Stomach smooth muscle (tissue), 2 donors: ENCODE measurements at regions not wholly inside any gene's neighbourhood (a gene's known extent, or its start where the extent isn't known, plus 50 kb on each side); places are given as distances from the start of the nearest gene placed in this dataset.
"Not testable (repeated sequence)": the region's sequence is repeated elsewhere in the genome, so short reads cannot be mapped to it uniquely, and the experiment has no call there.

Source experiments
- H3K27ac ChIP-seq: one replicate; pipeline ENCODE4 v1.7.0; 2013; ENCODE audit warnings: mild to moderate bottlenecking, low read length, inconsistent platforms
- H3K27me3 ChIP-seq, 2 donors: one replicate each; pipeline ENCODE4 v1.7.0; 2013; ENCODE audit warnings: low read length in 2 of 2; ENCODE audit not compliant: insufficient read depth in 2 of 2, control insufficient read depth in 1 of 2
- H3K36me3 ChIP-seq, 2 donors: one replicate each; pipeline ENCODE4 v1.7.0; 2013; ENCODE audit warnings: low read length in 2 of 2; ENCODE audit not compliant: control insufficient read depth in 2 of 2, insufficient read depth in 2 of 2
- H3K4me1 ChIP-seq: one replicate; pipeline ENCODE4 v1.7.0; 2013; ENCODE audit warnings: low read length; ENCODE audit not compliant: control insufficient read depth, insufficient read depth
- H3K4me3 ChIP-seq, 2 donors: one replicate each; pipeline ENCODE4 v1.7.0; 2013; ENCODE audit warnings: low read length in 2 of 2
- H3K9ac ChIP-seq, 2 donors: one replicate each; pipeline ENCODE4 v1.7.0; 2013; ENCODE audit warnings: low read length in 2 of 2, mild to moderate bottlenecking in 1 of 2
- H3K9me3 ChIP-seq, 2 donors: one replicate each; pipeline ENCODE4 v1.7.0; 2013; ENCODE audit warnings: low read length in 2 of 2; ENCODE audit not compliant: control insufficient read depth in 2 of 2
- donor health status: healthy.
- donor health status: Pancreatic carcinoma.

- no peak overlapping the region for H3K27ac ChIP-seq
- no peak overlapping the region for H3K4me3 ChIP-seq
- H3K27me3 ChIP-seq = no peaks in the 10 kb centered on the region
- no peaks in the 10 kb centered on the region for H3K9me3 ChIP-seq
- H3K36me3 ChIP-seq = no peaks in the 10 kb centered on the region
- no peaks in the 10 kb centered on the region for H3K4me1 ChIP-seq
- H3K9ac ChIP-seq = no peak overlapping the region
These were observed 146.1 kb downstream of the OR4C45 start for GRCh38 chr11:50178737-50179136.

- H3K27ac ChIP-seq = no peak overlapping the region
- H3K27me3 ChIP-seq = no peaks in the 10 kb centered on the region
- H3K9me3 ChIP-seq = no peaks in the 10 kb centered on the region
- no peaks in the 10 kb centered on the region for H3K4me1 ChIP-seq
- no peaks in the 10 kb centered on the region for H3K36me3 ChIP-seq
- no peak overlapping the region for H3K4me3 ChIP-seq
- H3K9ac ChIP-seq = no peak overlapping the region
These were observed 148.7 kb downstream of the OR4C45 start for GRCh38 chr11:50181334-50181733.

GRCh38 chr11:50182486-50182885, 149.8 kb downstream of the OR4C45 start:
- Histone ChIP-seq H3K36me3 (no peaks in the 10 kb centered on the region), H3K4me3 (no peak overlapping the region), H3K9me3 (no peaks in the 10 kb centered on the region), H3K9ac (no peak overlapping the region), H3K4me1 (no peaks in the 10 kb centered on the region), H3K27me3 (no peaks in the 10 kb centered on the region), H3K27ac (no peak overlapping the region)

GRCh38 chr11:50183170-50183569, 150.5 kb downstream of the OR4C45 start:
- not testable (repeated sequence) for H3K36me3 ChIP-seq, H3K27ac ChIP-seq, H3K9ac ChIP-seq, H3K4me3 ChIP-seq, H3K4me1 ChIP-seq, H3K27me3 ChIP-seq, H3K9me3 ChIP-seq

GRCh38 chr11:50186146-50186545, 153.5 kb downstream of the OR4C45 start:
- Histone ChIP-seq H3K4me1 (no peaks in the 10 kb centered on the region), H3K9me3 (no peaks in the 10 kb centered on the region), H3K36me3 (no peaks in the 10 kb centered on the region), H3K9ac (no peak overlapping the region), H3K27ac (no peak overlapping the region), H3K27me3 (no peaks in the 10 kb centered on the region), H3K4me3 (no peak overlapping the region)

GRCh38 chr11:50187220-50187619, 154.5 kb downstream of the OR4C45 start:
- H3K9me3 ChIP-seq = no peaks in the 10 kb centered on the region

GRCh38 chr11:50188040-50188439, 155.4 kb downstream of the OR4C45 start:
- Histone ChIP-seq H3K27ac (no peak overlapping the region), H3K4me1 (no peaks in the 10 kb centered on the region)

More at GRCh38 chr11:50187220-50187619, 154.5 kb downstream of the OR4C45 start:
- H3K27me3 ChIP-seq = no peaks in the 10 kb centered on the region
- no peak overlapping the region for H3K9ac ChIP-seq
- no peaks in the 10 kb centered on the region for H3K4me1 ChIP-seq
- no peak overlapping the region for H3K27ac ChIP-seq
- H3K4me3 ChIP-seq = no peak overlapping the region
- no peaks in the 10 kb centered on the region for H3K36me3 ChIP-seq

GRCh38 chr11:50192743-50193142, 160.1 kb downstream of the OR4C45 start:
- H3K27ac ChIP-seq = no peak overlapping the region
- no peaks in the 10 kb centered on the region for H3K27me3 ChIP-seq
- no peak overlapping the region for H3K4me3 ChIP-seq
- H3K4me1 ChIP-seq = no peaks in the 10 kb centered on the region
- no peak overlapping the region for H3K9ac ChIP-seq
- H3K36me3 ChIP-seq = no peaks in the 10 kb centered on the region
- H3K9me3 ChIP-seq = no peaks in the 10 kb centered on the region

More at GRCh38 chr11:50188040-50188439, 155.4 kb downstream of the OR4C45 start:
- no peaks in the 10 kb centered on the region for H3K9me3 ChIP-seq
- no peak overlapping the region for H3K9ac ChIP-seq
- H3K27me3 ChIP-seq = no peaks in the 10 kb centered on the region
- no peak overlapping the region for H3K4me3 ChIP-seq
- no peaks in the 10 kb centered on the region for H3K36me3 ChIP-seq

- H3K4me3 ChIP-seq = no peak overlapping the region
- H3K27ac ChIP-seq = no peak overlapping the region
- no peaks in the 10 kb centered on the region for H3K27me3 ChIP-seq
- H3K4me1 ChIP-seq = no peaks in the 10 kb centered on the region
- H3K36me3 ChIP-seq = no peaks in the 10 kb centered on the region
- no peaks in the 10 kb centered on the region for H3K9me3 ChIP-seq
- no peak overlapping the region for H3K9ac ChIP-seq
These were observed 181.7 kb downstream of the OR4C45 start for GRCh38 chr11:50214376-50214775.

GRCh38 chr11:50220651-50221050, 188.0 kb downstream of the OR4C45 start:
- H3K9me3 ChIP-seq = no peaks in the 10 kb centered on the region
- H3K27me3 ChIP-seq = no peaks in the 10 kb centered on the region
- H3K4me3 ChIP-seq = no peak overlapping the region
- H3K4me1 ChIP-seq = no peaks in the 10 kb centered on the region
- H3K36me3 ChIP-seq = no peaks in the 10 kb centered on the region
- H3K27ac ChIP-seq = no peak overlapping the region
- no peak overlapping the region for H3K9ac ChIP-seq

- not testable (repeated sequence) for H3K36me3 ChIP-seq, H3K9me3 ChIP-seq, H3K27ac ChIP-seq, H3K9ac ChIP-seq, H3K4me1 ChIP-seq, H3K4me3 ChIP-seq, H3K27me3 ChIP-seq
These were observed 205.7 kb downstream of the OR4C45 start for GRCh38 chr11:50238368-50238767.
